ENCODE measurements at regions not wholly inside any gene's neighbourhood (a gene's known extent, or its start where the extent isn't known, plus 50 kb on each side); places are given as distances from the start of the nearest gene placed in this dataset.

DNA sequence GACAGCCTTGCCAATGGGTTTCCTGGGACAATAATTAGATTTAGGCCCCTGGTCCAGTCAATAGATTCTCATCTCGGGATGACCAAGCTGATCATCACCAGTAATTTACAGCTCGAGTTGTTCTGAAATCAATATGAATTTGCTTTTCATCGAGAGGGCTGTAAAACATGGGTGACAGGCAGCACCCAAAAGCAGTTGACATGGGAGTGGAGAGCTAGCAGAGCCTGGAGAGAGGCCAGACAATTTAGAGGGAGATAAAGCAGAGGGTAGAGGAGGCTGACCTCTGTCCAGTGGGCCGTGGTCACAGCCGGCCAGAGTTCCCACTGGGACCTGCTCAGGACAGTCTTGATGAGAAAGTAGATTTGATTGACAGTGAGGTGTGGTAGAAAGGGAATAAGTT is 157.3 kb downstream of the ASCL4 start:
- TF ChIP-seq, protein P1, sequence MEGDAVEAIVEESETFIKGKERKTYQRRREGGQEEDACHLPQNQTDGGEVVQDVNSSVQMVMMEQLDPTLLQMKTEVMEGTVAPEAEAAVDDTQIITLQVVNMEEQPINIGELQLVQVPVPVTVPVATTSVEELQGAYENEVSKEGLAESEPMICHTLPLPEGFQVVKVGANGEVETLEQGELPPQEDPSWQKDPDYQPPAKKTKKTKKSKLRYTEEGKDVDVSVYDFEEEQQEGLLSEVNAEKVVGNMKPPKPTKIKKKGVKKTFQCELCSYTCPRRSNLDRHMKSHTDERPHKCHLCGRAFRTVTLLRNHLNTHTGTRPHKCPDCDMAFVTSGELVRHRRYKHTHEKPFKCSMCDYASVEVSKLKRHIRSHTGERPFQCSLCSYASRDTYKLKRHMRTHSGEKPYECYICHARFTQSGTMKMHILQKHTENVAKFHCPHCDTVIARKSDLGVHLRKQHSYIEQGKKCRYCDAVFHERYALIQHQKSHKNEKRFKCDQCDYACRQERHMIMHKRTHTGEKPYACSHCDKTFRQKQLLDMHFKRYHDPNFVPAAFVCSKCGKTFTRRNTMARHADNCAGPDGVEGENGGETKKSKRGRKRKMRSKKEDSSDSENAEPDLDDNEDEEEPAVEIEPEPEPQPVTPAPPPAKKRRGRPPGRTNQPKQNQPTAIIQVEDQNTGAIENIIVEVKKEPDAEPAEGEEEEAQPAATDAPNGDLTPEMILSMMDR (conservative IDR thresholded peaks at IDR 0.05; ENCODE audit: low read depth, low read length) = no peak
- no peak for DNase-seq (ENCODE audit: low read depth)
- H3K4me3 ChIP-seq (ENCODE audit: low read length) = no peak overlapping the region

DNA sequence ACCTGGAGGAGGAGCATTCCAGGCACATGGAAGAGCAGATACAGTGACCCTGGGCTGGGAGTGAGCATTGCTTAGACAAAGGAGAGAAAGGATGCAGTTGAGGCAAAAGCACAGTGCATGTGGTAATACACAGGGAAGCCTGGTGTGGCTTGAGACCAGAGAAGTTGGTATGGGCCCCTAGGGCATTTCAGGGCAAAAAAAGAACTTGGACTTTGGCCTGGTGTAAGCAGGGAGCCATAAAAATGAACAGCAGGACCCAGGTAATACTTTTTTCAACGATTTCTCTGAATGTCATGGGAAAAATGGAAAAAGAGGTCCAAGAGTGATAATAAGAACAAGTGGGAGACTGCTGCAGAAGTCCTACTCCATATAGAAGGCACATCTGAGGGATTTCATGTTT is 163.9 kb downstream of the ASCL4 start:
- no peak for DNase-seq (ENCODE audit: low read depth)
- TF ChIP-seq, protein P1 (conservative IDR thresholded peaks at IDR 0.05; ENCODE audit: low read depth, low read length) = no peak
- H3K4me3 ChIP-seq (ENCODE audit: low read length) = no peak overlapping the region

DNA sequence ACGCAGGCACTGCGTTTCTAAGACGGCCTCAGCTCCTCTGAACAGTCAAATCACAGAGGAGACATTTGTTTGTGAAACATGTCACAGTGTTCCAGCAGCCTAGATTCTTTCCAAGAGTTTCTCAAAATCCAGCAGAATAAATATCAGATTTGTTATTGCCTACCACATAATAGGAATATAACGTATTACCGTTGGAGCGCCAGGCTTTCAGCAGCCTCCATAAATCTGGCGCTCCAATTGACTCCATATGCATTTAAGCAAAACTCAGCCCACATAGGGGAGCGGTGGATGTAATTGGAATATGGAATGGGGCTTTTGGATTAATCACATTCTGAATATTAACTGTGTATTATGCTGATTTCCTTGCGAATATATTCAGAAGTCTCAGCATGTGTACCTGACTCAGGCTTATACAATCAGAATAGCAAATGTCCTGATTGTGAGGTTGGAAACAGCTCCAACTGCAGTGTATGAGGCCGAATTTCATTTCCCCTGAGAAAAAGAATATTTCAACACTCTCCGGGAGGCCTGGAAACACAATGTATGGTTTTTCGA is 174.0 kb downstream of the ASCL4 start:
- no peak overlapping the region for H3K4me3 ChIP-seq (ENCODE audit: low read length)
- TF ChIP-seq, protein P1 (conservative IDR thresholded peaks at IDR 0.05; ENCODE audit: low read depth, low read length) = no peak
- DNase-seq (ENCODE audit: low read depth) = no peak

DNA sequence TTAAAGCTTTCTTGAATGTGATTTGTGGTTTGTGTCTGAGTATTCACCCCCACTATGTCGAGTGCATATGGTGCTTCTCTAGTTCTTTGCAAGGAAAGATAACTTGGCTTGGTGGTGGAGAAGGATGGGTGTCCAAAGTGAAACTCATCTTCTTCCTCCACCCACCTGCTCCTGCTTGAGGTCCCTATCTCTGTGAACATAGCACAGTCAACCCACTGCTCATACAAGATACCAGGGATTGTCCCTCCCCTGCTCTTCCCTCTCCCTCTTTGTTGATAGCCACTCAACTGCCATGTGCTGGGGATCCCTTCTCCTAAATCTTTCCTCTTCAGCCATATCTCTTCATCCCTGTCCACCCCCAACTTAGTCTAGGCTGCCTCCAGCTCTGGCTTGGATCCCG is 176.5 kb downstream of the ASCL4 start:
- no peak for DNase-seq (ENCODE audit: low read depth)
- TF ChIP-seq, protein P1 (conservative IDR thresholded peaks at IDR 0.05; ENCODE audit: low read depth, low read length) = no peak
- H3K4me3 ChIP-seq (ENCODE audit: low read length) = no peak overlapping the region

DNA sequence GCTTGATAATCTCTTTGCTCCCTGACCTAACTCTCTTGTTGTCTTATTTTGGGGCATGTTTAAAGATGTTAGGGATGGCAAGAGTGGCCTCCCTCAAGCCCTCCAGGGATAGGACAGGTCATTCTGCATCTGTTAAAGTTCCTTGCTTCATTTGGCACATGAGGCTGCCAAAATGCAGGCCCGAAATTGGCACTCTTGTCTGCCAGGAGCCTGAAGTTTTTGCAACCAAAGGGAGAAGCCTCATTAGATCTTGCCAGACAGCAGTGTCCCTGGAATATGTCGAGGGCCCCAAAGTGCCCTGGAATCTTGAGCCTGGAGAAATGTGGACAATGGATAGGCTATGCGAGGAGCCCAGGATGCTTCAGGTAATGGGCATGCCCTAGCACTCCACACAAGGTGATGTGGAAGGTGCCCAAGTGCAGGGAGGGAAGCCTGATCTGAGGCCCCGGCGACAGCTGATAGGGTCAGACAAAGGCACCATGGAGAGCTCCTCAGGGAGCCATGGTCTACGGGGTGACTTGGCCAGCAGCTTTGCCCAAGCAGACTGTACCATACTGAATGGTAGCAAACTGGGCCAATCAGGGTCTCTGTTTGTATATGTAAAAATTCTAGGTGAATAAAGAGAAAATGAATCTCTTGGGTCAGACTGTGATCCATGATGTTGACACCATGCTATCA is 173.0 kb upstream of the WSCD2 start:
- no peak overlapping the region for H3K4me3 ChIP-seq (ENCODE audit: low read length)
- no peak for DNase-seq (ENCODE audit: low read depth)
- TF ChIP-seq, protein P1 (conservative IDR thresholded peaks at IDR 0.05; ENCODE audit: low read depth, low read length) = no peak

DNA sequence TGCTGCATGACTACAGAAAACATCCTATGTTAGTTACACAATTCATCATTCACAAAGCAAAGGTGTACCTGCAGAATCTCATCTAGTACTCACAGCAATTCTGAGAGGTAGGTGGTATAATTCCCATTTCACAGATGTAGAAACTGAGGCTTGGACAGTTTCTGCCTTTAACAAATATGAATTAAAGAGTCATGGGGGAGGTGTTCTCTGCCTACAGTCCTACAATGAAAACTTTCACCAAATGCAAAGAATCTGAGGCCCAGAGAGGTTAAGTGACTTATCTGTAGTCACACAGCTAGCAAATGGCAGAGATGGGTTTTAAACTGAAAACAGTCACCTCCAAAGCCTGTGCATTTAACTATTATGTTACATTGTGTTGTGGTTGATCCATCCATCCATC is 171.6 kb upstream of the WSCD2 start:
- no peak for DNase-seq (ENCODE audit: low read depth)
- TF ChIP-seq, protein P1 (conservative IDR thresholded peaks at IDR 0.05; ENCODE audit: low read depth, low read length) = no peak
- H3K4me3 ChIP-seq (ENCODE audit: low read length) = no peak overlapping the region

DNA sequence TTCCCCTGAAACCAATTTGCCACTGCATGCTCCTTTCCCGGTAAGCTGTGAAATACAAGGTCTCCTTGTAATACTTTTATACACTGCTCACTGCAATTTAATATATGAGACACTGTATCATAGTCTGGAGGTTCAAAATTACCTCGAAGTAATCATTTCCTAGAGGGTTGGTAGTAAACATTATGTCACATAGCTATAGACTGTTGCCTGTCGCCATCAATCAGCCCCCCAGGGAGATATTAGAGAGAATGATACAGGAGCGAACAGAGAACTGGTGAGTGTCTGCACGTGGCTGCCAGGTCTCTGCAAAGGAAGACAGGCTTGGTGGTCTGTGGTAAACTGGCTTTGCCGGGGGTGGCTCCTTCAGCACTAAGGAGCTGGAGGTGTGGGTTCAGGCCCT is 165.5 kb upstream of the WSCD2 start:
- no peak for DNase-seq (ENCODE audit: low read depth)
- no peak overlapping the region for H3K4me3 ChIP-seq (ENCODE audit: low read length)
- TF ChIP-seq, protein P1 (conservative IDR thresholded peaks at IDR 0.05; ENCODE audit: low read depth, low read length) = no peak
